ENCODE measurements at regions not wholly inside any gene's neighbourhood (a gene's known extent, or its start where the extent isn't known, plus 50 kb on each side); places are given as distances from the start of the nearest gene placed in this dataset.

GRCh38 chr7:89770161-89770560, 384.1 kb upstream of the STEAP1 start:
- TF ChIP-seq CTCF (IDR thresholded peaks at IDR 0.05) (no peak), POLR2A (IDR thresholded peaks at IDR 0.05) (no peak)
